BE2C (cell line): ENCODE measurements at regions not wholly inside any gene's neighbourhood (a gene's known extent, or its start where the extent isn't known, plus 50 kb on each side); places are given as distances from the start of the nearest gene placed in this dataset.

Experiments
- DNase-seq: peaks from one replicate; pipeline ENCODE4 v3.0.0-alpha.2; 2020
- H3K27me3 ChIP-seq: fragments of 250-450 bp; sonication (Bioruptor Pico); 2 replicates; pipeline ENCODE4 v1.5.1; 2020; ENCODE audit warnings: mild to moderate bottlenecking
- H3K36me3 ChIP-seq: fragments of 250-450 bp; sonication (Bioruptor Pico); 2 replicates; pipeline ENCODE4 v1.5.1; 2020; ENCODE audit warnings: mild to moderate bottlenecking
- H3K4me1 ChIP-seq: fragments of 250-450 bp; sonication (Bioruptor Pico); 2 replicates; pipeline ENCODE4 v1.5.1; 2020
- H3K4me3 ChIP-seq: 2 replicates; pipeline ENCODE4 v1.5.1; 2011; ENCODE audit warnings: low read depth, low read length
- H3K9me3 ChIP-seq: fragments of 250-450 bp; sonication (Bioruptor Pico); 2 replicates; pipeline ENCODE4 v1.5.1; 2020
- CTCF ChIP-seq: IDR thresholded peaks from 2 replicates; pipeline ENCODE4 v1.5.1; 2012; ENCODE audit warnings: mild to moderate bottlenecking, low read depth, low read length

DNA sequence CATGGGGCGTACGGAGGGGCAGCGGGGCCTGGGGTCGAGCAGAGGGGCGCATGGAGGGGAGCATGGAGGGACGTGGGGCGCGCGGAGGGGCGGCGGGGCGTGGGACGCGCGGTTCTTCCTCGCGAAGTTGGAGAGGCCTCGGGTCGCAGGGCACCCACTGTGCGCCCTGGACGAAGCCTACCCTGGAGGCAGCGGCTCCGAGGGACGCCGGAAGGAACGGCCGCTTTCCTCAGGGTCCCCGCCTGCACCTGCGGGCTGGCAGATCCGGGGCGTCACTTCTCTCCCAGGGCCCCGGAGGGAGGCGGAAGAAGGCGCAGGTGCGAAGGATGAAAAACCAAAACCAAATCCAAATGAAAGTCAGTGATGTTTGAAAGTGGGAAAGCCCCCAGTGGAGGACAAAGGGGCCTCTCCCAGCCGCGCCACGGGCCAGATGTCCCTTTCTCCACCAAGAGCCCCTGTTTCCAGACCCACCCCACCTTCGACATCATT is 142.1 kb upstream of the PDE10A start:
- no peak overlapping the region for H3K4me3 ChIP-seq
- no peak for DNase-seq
- H3K9me3 ChIP-seq = no peaks in the 10 kb centered on the region; the same call in 1 of the 2 replicates
- no peaks in the 10 kb centered on the region for H3K36me3 ChIP-seq
- H3K27me3 ChIP-seq = no peaks in the 10 kb centered on the region
- TF ChIP-seq CTCF = no peak
- peaks cover 2% of the 10 kb centered on the region; the same call in 1 of the 2 replicates for H3K4me1 ChIP-seq

GRCh38 chr6:165804331-165805066 is 141.5 kb upstream of the PDE10A start:
- Histone ChIP-seq H3K9me3 (no peaks in the 10 kb centered on the region; the same call in 1 of the 2 replicates), H3K27me3 (no peaks in the 10 kb centered on the region), H3K4me3 (no peak overlapping the region), H3K4me1 (peaks cover 8% of the 10 kb centered on the region), H3K36me3 (no peaks in the 10 kb centered on the region)
- TF ChIP-seq CTCF = no peak
- DNase-seq = no peak

GRCh38 chr6:165800337-165800736 is 137.3 kb upstream of the PDE10A start:
- H3K4me3 ChIP-seq = no peak overlapping the region
- H3K36me3 ChIP-seq = no peaks in the 10 kb centered on the region
- peaks cover 9% of the 10 kb centered on the region for H3K4me1 ChIP-seq
- DNase-seq = no peak
- TF ChIP-seq CTCF = no peak
- H3K9me3 ChIP-seq = no peaks in the 10 kb centered on the region; the same call in 1 of the 2 replicates
- H3K27me3 ChIP-seq = no peaks in the 10 kb centered on the region

- Histone ChIP-seq H3K36me3 (no peaks in the 10 kb centered on the region), H3K4me1 (peaks cover 9% of the 10 kb centered on the region), H3K4me3 (no peak overlapping the region), H3K9me3 (no peaks in the 10 kb centered on the region; the same call in 1 of the 2 replicates), H3K27me3 (no peaks in the 10 kb centered on the region)
- DNase-seq = peak; percentile 43
- TF ChIP-seq CTCF = no peak
These were observed 136.5 kb upstream of the PDE10A start for GRCh38 chr6:165799391-165800153.

GRCh38 chr6:165798991-165799390 is 135.9 kb upstream of the PDE10A start:
- Histone ChIP-seq H3K4me3 (no peak overlapping the region), H3K27me3 (no peaks in the 10 kb centered on the region), H3K9me3 (no peaks in the 10 kb centered on the region), H3K36me3 (no peaks in the 10 kb centered on the region), H3K4me1 (peaks cover 9% of the 10 kb centered on the region)
- no peak for DNase-seq
- TF ChIP-seq CTCF = no peak
